ENCODE measurements at regions not wholly inside any gene's neighbourhood (a gene's known extent, or its start where the extent isn't known, plus 50 kb on each side); places are given as distances from the start of the nearest gene placed in this dataset.

DNA sequence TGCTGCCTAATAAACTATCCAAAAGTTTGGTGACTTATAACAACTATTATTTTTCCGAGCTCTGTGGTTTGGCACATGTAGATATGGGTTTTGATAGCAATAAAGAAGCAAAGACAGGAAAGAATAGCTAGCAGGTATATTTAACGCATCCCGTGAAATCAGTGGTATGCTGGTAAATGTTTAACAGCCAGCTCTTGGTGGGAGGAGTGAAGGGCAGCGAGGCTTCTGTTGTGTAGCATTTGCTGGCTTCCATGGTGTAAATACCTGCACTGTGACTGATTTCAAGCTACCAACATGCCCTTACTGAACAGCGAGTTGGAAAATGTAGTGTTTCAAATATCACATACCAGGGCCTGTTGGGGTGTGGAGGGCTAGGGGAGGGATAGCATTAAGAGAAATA, 291.0 kb downstream of the PRDM2 start:
- Histone ChIP-seq H3K36me3 (ENCODE audit: control insufficient read depth in 5 of 5, insufficient read depth in 5 of 5, low read length in 5 of 5) (no peaks in the 10 kb centered on the region), H3K9ac (ENCODE audit: low read length in 5 of 5) (no peak overlapping the region), H3K27me3 (ENCODE audit: control insufficient read depth in 5 of 5, insufficient read depth in 4 of 5, low read length in 5 of 5) (peaks cover 0 to 2% (median 0%) of the 10 kb centered on the region in 5 donors), H3K9me3 (ENCODE audit: control insufficient read depth in 5 of 5, low read length in 5 of 5) (peaks cover 0 to 4% (median 0%) of the 10 kb centered on the region in 5 donors), H3K27ac (ENCODE audit: low read depth, low read length) (no peak overlapping the region), H3K4me3 (ENCODE audit: low read depth in 1 of 5, low read length in 5 of 5) (no peak overlapping the region), H3K4me1 (ENCODE audit: control insufficient read depth in 5 of 5, insufficient read depth in 5 of 5, low read length in 5 of 5) (no peaks in the 10 kb centered on the region)

DNA sequence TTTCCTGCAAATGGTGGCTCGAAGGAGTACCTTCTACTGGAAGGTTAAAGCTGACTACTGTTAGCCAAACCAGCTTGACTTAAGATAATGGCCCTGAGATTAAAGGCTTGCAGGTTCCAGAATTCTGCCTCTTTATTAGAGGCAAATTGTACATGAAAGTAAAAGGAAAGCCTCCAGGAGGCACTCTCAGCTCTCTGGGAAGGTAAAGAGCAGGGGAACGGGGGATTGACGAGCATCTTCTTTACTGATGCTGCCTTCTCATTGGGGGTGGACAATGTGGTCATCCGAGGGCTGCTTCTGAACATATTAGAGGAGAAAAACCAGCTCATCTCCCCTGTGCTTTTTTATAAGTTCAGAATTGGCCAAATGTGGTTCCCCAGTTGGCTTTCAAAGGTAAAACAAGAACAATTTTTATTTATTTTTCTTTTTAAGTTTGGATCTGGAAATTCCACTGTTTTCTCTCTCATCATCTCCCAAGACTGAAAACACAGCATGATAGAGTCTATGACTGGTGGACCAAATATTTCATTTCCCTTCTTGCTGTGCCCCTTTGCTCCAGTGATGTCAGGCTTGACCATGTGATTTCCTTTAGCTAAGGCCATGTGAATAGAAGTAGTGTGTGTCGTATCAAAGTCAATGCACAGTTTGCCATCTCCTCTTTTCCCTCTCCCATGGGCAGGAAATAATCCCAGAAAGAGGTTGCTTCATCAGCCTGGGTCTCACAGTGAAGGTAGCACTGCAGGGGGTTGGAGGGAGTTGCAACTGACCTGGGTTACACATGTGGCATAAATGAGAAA, 292.7 kb downstream of the PRDM2 start:
- no peaks in the 10 kb centered on the region for H3K36me3 ChIP-seq (ENCODE audit: control insufficient read depth in 5 of 5, insufficient read depth in 5 of 5, low read length in 5 of 5)
- peaks cover 0 to 2% (median 0%) of the 10 kb centered on the region in 5 donors for H3K9me3 ChIP-seq (ENCODE audit: control insufficient read depth in 5 of 5, low read length in 5 of 5)
- peaks cover 0 to 2% (median 0%) of the 10 kb centered on the region in 5 donors for H3K27me3 ChIP-seq (ENCODE audit: control insufficient read depth in 5 of 5, insufficient read depth in 4 of 5, low read length in 5 of 5)
- no peak overlapping the region for H3K4me3 ChIP-seq (ENCODE audit: low read depth in 1 of 5, low read length in 5 of 5)
- H3K4me1 ChIP-seq (ENCODE audit: control insufficient read depth in 5 of 5, insufficient read depth in 5 of 5, low read length in 5 of 5): no peaks in the 10 kb centered on the region
- H3K27ac ChIP-seq (ENCODE audit: low read depth, low read length): no peak overlapping the region
- H3K9ac ChIP-seq (ENCODE audit: low read length in 5 of 5): no peak overlapping the region

DNA sequence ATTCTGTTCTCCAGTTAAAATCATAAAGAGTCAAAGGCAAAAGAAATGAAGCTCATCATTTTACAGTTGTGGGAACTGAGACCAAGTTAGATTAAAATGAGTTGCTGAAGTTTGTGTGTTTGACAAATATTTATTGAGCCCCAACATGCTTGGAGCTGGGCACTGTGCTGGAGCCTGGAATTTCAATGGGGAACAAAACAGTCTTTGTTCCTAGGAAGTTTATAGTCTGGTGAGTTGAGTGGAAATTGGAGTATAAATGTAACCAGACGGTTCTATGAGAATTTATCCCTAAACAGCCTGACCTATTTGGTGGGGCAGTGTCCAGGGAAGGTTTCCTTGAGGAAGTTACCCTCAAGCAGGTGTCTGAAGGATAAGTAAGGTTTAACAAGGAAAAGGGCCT, 294.4 kb downstream of the PRDM2 start:
- no peak overlapping the region for H3K4me3 ChIP-seq (ENCODE audit: low read depth in 1 of 5, low read length in 5 of 5)
- no peak overlapping the region for H3K27ac ChIP-seq (ENCODE audit: low read depth, low read length)
- H3K9ac ChIP-seq (ENCODE audit: low read length in 5 of 5): no peak overlapping the region
- no peaks in the 10 kb centered on the region for H3K36me3 ChIP-seq (ENCODE audit: control insufficient read depth in 5 of 5, insufficient read depth in 5 of 5, low read length in 5 of 5)
- H3K4me1 ChIP-seq (ENCODE audit: control insufficient read depth in 5 of 5, insufficient read depth in 5 of 5, low read length in 5 of 5): no peaks in the 10 kb centered on the region
- peaks cover 0 to 3% (median 0%) of the 10 kb centered on the region in 5 donors for H3K9me3 ChIP-seq (ENCODE audit: control insufficient read depth in 5 of 5, low read length in 5 of 5)
- peaks cover 0 to 2% (median 0%) of the 10 kb centered on the region in 5 donors for H3K27me3 ChIP-seq (ENCODE audit: control insufficient read depth in 5 of 5, insufficient read depth in 4 of 5, low read length in 5 of 5)

DNA sequence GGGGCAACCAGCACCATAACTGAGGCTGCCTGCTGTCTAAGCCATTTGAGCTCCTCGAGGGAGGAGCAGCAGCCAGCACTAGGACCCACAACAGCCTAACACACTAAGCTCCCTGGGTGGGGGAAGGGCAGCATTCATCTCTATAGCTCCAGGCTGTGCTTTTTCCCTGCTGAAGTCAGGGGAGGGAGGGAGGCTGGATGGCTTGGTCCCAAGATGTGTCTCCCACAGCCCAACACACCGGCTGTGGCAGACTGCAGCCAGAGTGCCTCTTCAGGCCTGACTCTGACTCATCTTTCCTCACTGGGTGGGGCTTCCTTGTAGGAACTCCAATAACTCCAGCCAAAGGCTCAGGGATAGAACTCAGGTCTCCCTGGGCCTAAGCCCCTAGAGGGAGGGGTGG, 296.3 kb downstream of the PRDM2 start:
- H3K27me3 ChIP-seq (ENCODE audit: control insufficient read depth in 5 of 5, insufficient read depth in 4 of 5, low read length in 5 of 5): peaks cover 0 to 2% (median 0%) of the 10 kb centered on the region in 5 donors
- no peaks in the 10 kb centered on the region for H3K4me1 ChIP-seq (ENCODE audit: control insufficient read depth in 5 of 5, insufficient read depth in 5 of 5, low read length in 5 of 5)
- no peak overlapping the region for H3K4me3 ChIP-seq (ENCODE audit: low read depth in 1 of 5, low read length in 5 of 5)
- H3K36me3 ChIP-seq (ENCODE audit: control insufficient read depth in 5 of 5, insufficient read depth in 5 of 5, low read length in 5 of 5): no peaks in the 10 kb centered on the region
- no peak overlapping the region for H3K9ac ChIP-seq (ENCODE audit: low read length in 5 of 5)
- peaks cover 0 to 5% (median 0%) of the 10 kb centered on the region in 5 donors for H3K9me3 ChIP-seq (ENCODE audit: control insufficient read depth in 5 of 5, low read length in 5 of 5)
- H3K27ac ChIP-seq (ENCODE audit: low read depth, low read length): no peak overlapping the region

DNA sequence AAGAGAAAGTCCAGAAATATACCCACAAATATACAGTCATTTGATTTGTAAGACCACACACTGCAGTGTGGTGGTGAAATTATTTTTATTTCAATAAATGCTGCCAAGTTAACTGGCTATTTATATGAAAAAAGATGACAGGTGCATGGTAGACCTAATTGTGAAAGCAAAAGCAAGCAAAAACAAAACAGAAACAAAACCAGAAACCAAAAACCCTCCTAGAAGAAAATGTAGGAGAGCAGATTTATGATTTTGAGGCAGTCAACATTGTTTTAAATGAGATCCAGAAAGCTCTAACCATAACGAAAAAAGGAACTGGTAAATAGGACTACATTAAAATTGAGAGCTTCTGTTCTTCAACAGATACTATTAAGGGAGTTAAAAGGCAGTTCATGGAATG, 303.6 kb downstream of the PRDM2 start:
- H3K27ac ChIP-seq (ENCODE audit: low read depth, low read length): no peak overlapping the region
- H3K4me1 ChIP-seq (ENCODE audit: control insufficient read depth in 5 of 5, insufficient read depth in 5 of 5, low read length in 5 of 5): no peaks in the 10 kb centered on the region
- no peak overlapping the region for H3K4me3 ChIP-seq (ENCODE audit: low read depth in 1 of 5, low read length in 5 of 5)
- H3K27me3 ChIP-seq (ENCODE audit: control insufficient read depth in 5 of 5, insufficient read depth in 4 of 5, low read length in 5 of 5): no peaks in the 10 kb centered on the region
- no peak overlapping the region for H3K9ac ChIP-seq (ENCODE audit: low read length in 5 of 5)
- no peaks in the 10 kb centered on the region for H3K36me3 ChIP-seq (ENCODE audit: control insufficient read depth in 5 of 5, insufficient read depth in 5 of 5, low read length in 5 of 5)
- peaks cover 0 to 12% (median 8%) of the 10 kb centered on the region in 5 donors for H3K9me3 ChIP-seq (ENCODE audit: control insufficient read depth in 5 of 5, low read length in 5 of 5)

DNA sequence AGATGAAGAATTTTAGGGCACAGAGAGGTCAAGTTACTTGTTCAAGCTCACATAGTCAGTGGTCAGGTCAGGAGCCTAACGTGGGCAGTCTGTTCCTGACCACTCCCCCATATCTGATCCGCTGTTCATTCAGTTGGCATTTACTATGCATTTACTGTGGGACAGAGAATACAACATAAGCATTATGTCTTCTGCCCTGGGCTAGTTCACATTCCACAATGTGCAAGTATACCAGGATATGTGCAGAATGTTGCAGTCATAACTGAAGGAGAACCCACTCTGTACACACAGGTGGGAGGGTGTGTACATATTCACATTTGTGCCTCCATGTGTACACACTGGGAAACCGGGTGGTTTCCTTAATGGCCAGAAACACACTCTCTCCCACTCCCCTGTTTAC, 309.6 kb downstream of the PRDM2 start:
- Histone ChIP-seq H3K27ac (ENCODE audit: low read depth, low read length) (no peak overlapping the region), H3K9me3 (ENCODE audit: control insufficient read depth in 5 of 5, low read length in 5 of 5) (peaks cover 0 to 9% (median 6%) of the 10 kb centered on the region in 5 donors), H3K27me3 (ENCODE audit: control insufficient read depth in 5 of 5, insufficient read depth in 4 of 5, low read length in 5 of 5) (no peaks in the 10 kb centered on the region), H3K9ac (ENCODE audit: low read length in 5 of 5) (no peak overlapping the region), H3K4me3 (ENCODE audit: low read depth in 1 of 5, low read length in 5 of 5) (no peak overlapping the region), H3K36me3 (ENCODE audit: control insufficient read depth in 5 of 5, insufficient read depth in 5 of 5, low read length in 5 of 5) (no peaks in the 10 kb centered on the region), H3K4me1 (ENCODE audit: control insufficient read depth in 5 of 5, insufficient read depth in 5 of 5, low read length in 5 of 5) (peaks cover 0 to 6% (median 4%) of the 10 kb centered on the region in 5 donors)

DNA sequence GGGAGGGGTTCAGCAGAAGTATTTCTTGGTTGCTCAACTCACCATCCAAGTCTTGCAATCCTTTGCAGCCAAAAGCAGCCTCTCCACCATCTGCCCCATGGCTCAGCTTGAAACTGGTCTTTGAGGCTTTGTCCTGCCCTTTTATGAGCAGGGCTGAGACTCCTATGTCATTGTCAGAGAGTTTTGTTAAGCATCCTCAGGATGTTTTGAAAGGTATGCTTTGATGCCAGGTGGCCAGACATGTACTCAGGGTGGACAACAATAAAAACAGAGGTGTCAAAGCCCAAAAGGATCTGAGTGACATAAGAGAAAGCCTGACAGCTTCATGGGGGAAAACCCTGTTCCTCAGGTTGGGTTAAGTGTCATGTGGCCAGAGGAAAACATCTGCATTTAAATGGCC, 310.5 kb downstream of the PRDM2 start:
- Histone ChIP-seq H3K27me3 (ENCODE audit: control insufficient read depth in 5 of 5, insufficient read depth in 4 of 5, low read length in 5 of 5) (no peaks in the 10 kb centered on the region), H3K36me3 (ENCODE audit: control insufficient read depth in 5 of 5, insufficient read depth in 5 of 5, low read length in 5 of 5) (no peaks in the 10 kb centered on the region), H3K4me1 (ENCODE audit: control insufficient read depth in 5 of 5, insufficient read depth in 5 of 5, low read length in 5 of 5) (peaks cover 0 to 6% (median 4%) of the 10 kb centered on the region in 5 donors), H3K9me3 (ENCODE audit: control insufficient read depth in 5 of 5, low read length in 5 of 5) (peaks cover 0 to 8% (median 6%) of the 10 kb centered on the region in 5 donors), H3K9ac (ENCODE audit: low read length in 5 of 5) (no peak overlapping the region), H3K4me3 (ENCODE audit: low read depth in 1 of 5, low read length in 5 of 5) (no peak overlapping the region), H3K27ac (ENCODE audit: low read depth, low read length) (no peak overlapping the region)

DNA sequence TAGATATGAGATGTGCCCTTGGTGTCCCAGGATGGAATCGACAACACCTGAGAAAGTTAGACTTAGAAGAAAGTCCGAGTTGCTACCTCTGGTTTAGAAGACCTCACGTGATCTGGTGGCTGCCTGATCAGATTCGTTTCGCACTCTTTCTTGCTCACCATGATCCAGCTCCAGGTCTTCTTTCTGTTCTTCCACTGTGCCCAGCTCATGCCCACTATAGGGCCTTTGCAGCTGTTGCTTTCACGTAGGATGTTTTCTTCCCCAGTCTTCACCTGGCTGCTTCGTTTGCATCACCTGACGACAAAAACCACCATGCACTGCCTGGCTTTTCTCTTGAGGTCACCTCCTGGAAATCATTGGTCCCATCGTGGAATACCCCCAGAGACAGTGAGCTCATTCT, 311.1 kb downstream of the PRDM2 start:
- Histone ChIP-seq H3K4me3 (ENCODE audit: low read depth in 1 of 5, low read length in 5 of 5) (no peak overlapping the region), H3K27me3 (ENCODE audit: control insufficient read depth in 5 of 5, insufficient read depth in 4 of 5, low read length in 5 of 5) (no peaks in the 10 kb centered on the region), H3K9me3 (ENCODE audit: control insufficient read depth in 5 of 5, low read length in 5 of 5) (peaks cover 0 to 8% (median 6%) of the 10 kb centered on the region in 5 donors), H3K4me1 (ENCODE audit: control insufficient read depth in 5 of 5, insufficient read depth in 5 of 5, low read length in 5 of 5) (peaks cover 0 to 6% (median 4%) of the 10 kb centered on the region in 5 donors), H3K36me3 (ENCODE audit: control insufficient read depth in 5 of 5, insufficient read depth in 5 of 5, low read length in 5 of 5) (no peaks in the 10 kb centered on the region), H3K27ac (ENCODE audit: low read depth, low read length) (no peak overlapping the region), H3K9ac (ENCODE audit: low read length in 5 of 5) (no peak overlapping the region)

DNA sequence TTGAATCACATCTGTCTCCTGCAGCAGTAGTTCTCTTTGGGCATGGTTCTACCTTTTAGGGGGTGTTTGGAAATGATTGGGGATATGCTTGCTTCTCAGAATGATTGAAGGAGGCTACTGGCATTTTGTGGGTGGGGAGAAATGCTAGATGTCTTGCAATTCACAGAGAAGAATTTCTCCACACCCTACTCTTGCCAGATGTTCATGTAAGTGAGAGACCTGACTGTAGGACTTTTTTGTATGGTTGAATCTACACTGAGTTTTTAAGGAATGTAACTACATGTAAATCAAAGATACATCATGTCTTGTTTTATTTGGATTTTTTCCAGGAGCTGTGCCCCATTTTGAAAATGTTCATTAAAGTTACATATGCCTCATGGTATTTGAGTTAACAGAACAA, 311.9 kb downstream of the PRDM2 start:
- H3K27me3 ChIP-seq (ENCODE audit: control insufficient read depth in 5 of 5, insufficient read depth in 4 of 5, low read length in 5 of 5): no peaks in the 10 kb centered on the region
- no peak overlapping the region for H3K4me3 ChIP-seq (ENCODE audit: low read depth in 1 of 5, low read length in 5 of 5)

DNA sequence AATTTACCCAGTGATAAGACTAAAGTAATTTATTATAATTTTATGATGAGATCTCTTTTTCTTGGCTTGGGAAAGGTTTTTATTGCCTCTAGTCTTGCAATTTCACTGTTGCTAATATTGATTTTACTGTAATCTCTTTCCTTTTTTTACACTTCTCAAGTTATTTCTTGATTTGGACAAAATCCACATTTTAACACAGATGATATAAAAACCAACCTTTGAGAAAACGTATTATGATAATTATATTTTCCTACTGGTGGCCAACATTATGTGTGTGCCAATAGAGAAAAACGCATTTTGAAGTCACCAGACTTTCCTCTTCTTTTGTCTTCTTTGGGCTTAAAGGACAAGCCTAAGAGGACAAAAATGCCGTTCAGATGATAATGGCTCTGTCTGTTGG, 314.9 kb downstream of the PRDM2 start:
- H3K4me1 ChIP-seq (ENCODE audit: control insufficient read depth in 5 of 5, insufficient read depth in 5 of 5, low read length in 5 of 5): peaks cover 0 to 6% (median 4%) of the 10 kb centered on the region in 5 donors
- no peak overlapping the region for H3K4me3 ChIP-seq (ENCODE audit: low read depth in 1 of 5, low read length in 5 of 5)
- no peaks in the 10 kb centered on the region for H3K27me3 ChIP-seq (ENCODE audit: control insufficient read depth in 5 of 5, insufficient read depth in 4 of 5, low read length in 5 of 5)
- no peak overlapping the region for H3K27ac ChIP-seq (ENCODE audit: low read depth, low read length)
- no peak overlapping the region for H3K9ac ChIP-seq (ENCODE audit: low read length in 5 of 5)
- no peaks in the 10 kb centered on the region for H3K36me3 ChIP-seq (ENCODE audit: control insufficient read depth in 5 of 5, insufficient read depth in 5 of 5, low read length in 5 of 5)
- H3K9me3 ChIP-seq (ENCODE audit: control insufficient read depth in 5 of 5, low read length in 5 of 5): no peaks in the 10 kb centered on the region

More for the DNA sequence above, 311.9 kb downstream of the PRDM2 start:
- no peak overlapping the region for H3K27ac ChIP-seq (ENCODE audit: low read depth, low read length)
- H3K36me3 ChIP-seq (ENCODE audit: control insufficient read depth in 5 of 5, insufficient read depth in 5 of 5, low read length in 5 of 5): no peaks in the 10 kb centered on the region
- H3K4me1 ChIP-seq (ENCODE audit: control insufficient read depth in 5 of 5, insufficient read depth in 5 of 5, low read length in 5 of 5): peaks cover 0 to 6% (median 4%) of the 10 kb centered on the region in 5 donors
- peaks cover 0 to 7% (median 6%) of the 10 kb centered on the region in 5 donors for H3K9me3 ChIP-seq (ENCODE audit: control insufficient read depth in 5 of 5, low read length in 5 of 5)
- no peak overlapping the region for H3K9ac ChIP-seq (ENCODE audit: low read length in 5 of 5)
